Neural progenitor cell (in vitro differentiated cells): ENCODE measurements at regions not wholly inside any gene's neighbourhood (a gene's known extent, or its start where the extent isn't known, plus 50 kb on each side); places are given as distances from the start of the nearest gene placed in this dataset.

Source experiments
- DNase-seq: peaks from one replicate; pipeline ENCODE4 v3.0.0-alpha.2; 2016; ENCODE audit warnings: low spot score
- H2AFZ ChIP-seq: fragments of 200-600 bp; sonication (generic); replicated peaks from 2 replicates; pipeline ENCODE4 v1.6.1; 2016; ENCODE audit warnings: antibody characterized with exemption
- H3F3A ChIP-seq: fragments of 200-600 bp; sonication (generic); 2 replicates; pipeline ENCODE4 v1.6.1; 2016; ENCODE audit warnings: antibody characterized with exemption, low read depth
- H3K27ac ChIP-seq: fragments of 200-600 bp; sonication (generic); 2 replicates; pipeline ENCODE4 v1.5.1; 2016; ENCODE audit warnings: mild to moderate bottlenecking
- H3K27me3 ChIP-seq: fragments of 200-600 bp; sonication (generic); 2 replicates; pipeline ENCODE4 v1.6.1; 2016; ENCODE audit warnings: mild to moderate bottlenecking, moderate library complexity
- H3K36me3 ChIP-seq: fragments of 200-600 bp; sonication (generic); 2 replicates; pipeline ENCODE4 v1.5.1; 2016
- H3K4me1 ChIP-seq: fragments of 200-600 bp; sonication (generic); 2 replicates; pipeline ENCODE4 v1.6.1; 2016; ENCODE audit warnings: mixed run types
- H3K4me2 ChIP-seq: fragments of 200-600 bp; sonication (generic); 2 replicates; pipeline ENCODE4 v1.6.1; 2016
- H3K4me3 ChIP-seq: fragments of 200-600 bp; sonication (generic); 2 replicates; pipeline ENCODE4 v1.5.1; 2016
- H3K79me2 ChIP-seq: fragments of 200-600 bp; sonication (generic); 2 replicates; pipeline ENCODE4 v1.6.1; 2016; ENCODE audit warnings: low read depth
- H3K9ac ChIP-seq: fragments of 200-600 bp; sonication (generic); 2 replicates; pipeline ENCODE4 v1.6.1; 2016
- H3K9me3 ChIP-seq: fragments of 200-600 bp; sonication (generic); 2 replicates; pipeline ENCODE4 v1.5.1; 2016; ENCODE audit warnings: low read depth
- H4K20me1 ChIP-seq: fragments of 200-600 bp; sonication (generic); 2 replicates; pipeline ENCODE4 v1.6.1; 2016; ENCODE audit warnings: low read depth
- H3K27ac Mint-ChIP-seq: 3 replicates; pipeline ENCODE4 v1.8.0; 2021; ENCODE audit warnings: mixed read lengths
- H3K27me3 Mint-ChIP-seq: 2 replicates; pipeline ENCODE4 v1.8.0; 2022; ENCODE audit warnings: low read depth, mild to moderate bottlenecking, inconsistent platforms, moderate library complexity, mixed read lengths; ENCODE audit not compliant: insufficient read depth
- H3K36me3 Mint-ChIP-seq: 3 replicates; pipeline ENCODE4 v1.8.0; 2021; ENCODE audit warnings: mixed read lengths
- H3K4me1 Mint-ChIP-seq: 3 replicates; pipeline ENCODE4 v1.8.0; 2021; ENCODE audit warnings: mixed read lengths
- H3K4me3 Mint-ChIP-seq: 3 replicates; pipeline ENCODE4 v1.8.0; 2021; ENCODE audit warnings: mild to moderate bottlenecking, moderate library complexity, mixed read lengths
- H3K9me3 Mint-ChIP-seq: 3 replicates; pipeline ENCODE4 v1.8.0; 2020; ENCODE audit warnings: mixed read lengths
- EZH2 ChIP-seq: fragments of 200-600 bp; sonication (generic); IDR thresholded peaks from 2 replicates; pipeline ENCODE4 v1.6.1; 2017; ENCODE audit warnings: antibody characterized with exemption, mild to moderate bottlenecking, moderate library complexity
- EZH2phosphoT487 ChIP-seq: fragments of 200-600 bp; sonication (generic); IDR thresholded peaks from 2 replicates; pipeline ENCODE4 v1.6.1; 2017; ENCODE audit warnings: antibody characterized with exemption
- TF ChIP-seq, protein P1 (sequence below): fragments of 200-600 bp; sonication (generic); IDR thresholded peaks from 2 replicates; pipeline ENCODE4 v1.5.1; 2017; ENCODE audit warnings: antibody characterized with exemption, mild to moderate bottlenecking

GRCh38 chr9:89883401-89884341 lies 278.9 kb downstream of the GADD45G start:
- Histone ChIP-seq H3K27ac (no peak overlapping the region), H4K20me1 (no peaks in the 10 kb centered on the region), H3K9me3 (no peaks in the 10 kb centered on the region), H3K4me2 (no peak overlapping the region), H3K9ac (no peak overlapping the region), H2AFZ (no peak overlapping the region), H3K36me3 (no peaks in the 10 kb centered on the region), H3K27me3 (no peaks in the 10 kb centered on the region), H3K4me3 (no peak overlapping the region), H3K79me2 (no peaks in the 10 kb centered on the region), H3F3A (peaks cover 6% of the 10 kb centered on the region), H3K4me1 (no peaks in the 10 kb centered on the region)
- DNase-seq, result no peak
- H3K9me3 Mint-ChIP-seq, result no peaks in the 10 kb centered on the region
- no peak overlapping the region for H3K27ac Mint-ChIP-seq
- H3K27me3 Mint-ChIP-seq, result peaks cover 2% of the 10 kb centered on the region
- TF ChIP-seq, protein P1, sequence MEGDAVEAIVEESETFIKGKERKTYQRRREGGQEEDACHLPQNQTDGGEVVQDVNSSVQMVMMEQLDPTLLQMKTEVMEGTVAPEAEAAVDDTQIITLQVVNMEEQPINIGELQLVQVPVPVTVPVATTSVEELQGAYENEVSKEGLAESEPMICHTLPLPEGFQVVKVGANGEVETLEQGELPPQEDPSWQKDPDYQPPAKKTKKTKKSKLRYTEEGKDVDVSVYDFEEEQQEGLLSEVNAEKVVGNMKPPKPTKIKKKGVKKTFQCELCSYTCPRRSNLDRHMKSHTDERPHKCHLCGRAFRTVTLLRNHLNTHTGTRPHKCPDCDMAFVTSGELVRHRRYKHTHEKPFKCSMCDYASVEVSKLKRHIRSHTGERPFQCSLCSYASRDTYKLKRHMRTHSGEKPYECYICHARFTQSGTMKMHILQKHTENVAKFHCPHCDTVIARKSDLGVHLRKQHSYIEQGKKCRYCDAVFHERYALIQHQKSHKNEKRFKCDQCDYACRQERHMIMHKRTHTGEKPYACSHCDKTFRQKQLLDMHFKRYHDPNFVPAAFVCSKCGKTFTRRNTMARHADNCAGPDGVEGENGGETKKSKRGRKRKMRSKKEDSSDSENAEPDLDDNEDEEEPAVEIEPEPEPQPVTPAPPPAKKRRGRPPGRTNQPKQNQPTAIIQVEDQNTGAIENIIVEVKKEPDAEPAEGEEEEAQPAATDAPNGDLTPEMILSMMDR, result no peak
- TF ChIP-seq EZH2, result no peak
- TF ChIP-seq EZH2phosphoT487, result no peak
- no peaks in the 10 kb centered on the region for H3K36me3 Mint-ChIP-seq
- H3K4me1 Mint-ChIP-seq, result peaks cover under 1% of the 10 kb centered on the region
- H3K4me3 Mint-ChIP-seq, result no peak overlapping the region

DNA sequence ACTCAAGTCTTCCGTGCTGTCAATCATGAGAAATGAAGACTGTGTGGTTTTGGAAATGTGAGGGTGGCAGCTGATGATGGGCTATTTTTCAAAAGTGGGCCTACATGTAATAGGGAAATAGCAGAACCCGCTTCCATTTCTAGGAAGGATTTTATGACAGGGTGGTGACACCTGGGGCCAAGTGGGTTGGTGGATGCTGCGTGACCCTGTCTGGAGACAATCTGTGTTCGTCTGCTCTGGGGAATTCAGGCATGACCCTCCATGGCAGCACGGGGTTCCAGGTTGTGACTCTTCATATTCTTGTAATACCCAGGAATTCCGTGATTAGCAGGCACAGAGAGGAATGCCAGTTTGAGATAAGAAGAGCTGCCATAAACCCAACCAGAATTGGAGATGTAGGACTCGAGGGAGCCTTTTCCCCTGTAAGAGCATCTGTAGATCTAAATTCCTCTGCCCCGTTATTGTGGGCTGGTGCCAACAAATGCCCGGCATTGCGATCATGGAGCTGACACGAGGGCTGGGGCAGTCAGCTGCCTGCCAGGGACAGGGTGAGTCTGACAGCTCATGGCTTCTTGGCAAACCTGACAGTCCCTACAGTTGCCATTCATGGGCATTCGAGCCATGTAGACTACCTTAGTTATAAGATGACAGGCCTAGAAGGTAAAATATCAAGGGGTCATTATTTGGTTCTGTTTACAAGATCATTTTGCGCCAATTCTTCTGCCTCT lies 279.7 kb downstream of the GADD45G start:
- H3K36me3 Mint-ChIP-seq, result no peaks in the 10 kb centered on the region
- Histone ChIP-seq H4K20me1 (no peaks in the 10 kb centered on the region), H3K9me3 (no peaks in the 10 kb centered on the region), H2AFZ (no peak overlapping the region), H3K36me3 (no peaks in the 10 kb centered on the region), H3F3A (peaks cover 6% of the 10 kb centered on the region), H3K4me2 (no peak overlapping the region), H3K4me3 (no peak overlapping the region), H3K27me3 (no peaks in the 10 kb centered on the region), H3K9ac (no peak overlapping the region), H3K79me2 (no peaks in the 10 kb centered on the region), H3K4me1 (no peaks in the 10 kb centered on the region), H3K27ac (no peak overlapping the region)
- H3K27me3 Mint-ChIP-seq, result peaks cover 2% of the 10 kb centered on the region
- H3K9me3 Mint-ChIP-seq, result peaks cover under 1% of the 10 kb centered on the region
- H3K27ac Mint-ChIP-seq, result no peak overlapping the region
- TF ChIP-seq, protein P1, result no peak
- no peak for TF ChIP-seq EZH2
- no peak for TF ChIP-seq EZH2phosphoT487
- no peak overlapping the region for H3K4me3 Mint-ChIP-seq
- H3K4me1 Mint-ChIP-seq, result no peaks in the 10 kb centered on the region
- DNase-seq, result no peak

DNA sequence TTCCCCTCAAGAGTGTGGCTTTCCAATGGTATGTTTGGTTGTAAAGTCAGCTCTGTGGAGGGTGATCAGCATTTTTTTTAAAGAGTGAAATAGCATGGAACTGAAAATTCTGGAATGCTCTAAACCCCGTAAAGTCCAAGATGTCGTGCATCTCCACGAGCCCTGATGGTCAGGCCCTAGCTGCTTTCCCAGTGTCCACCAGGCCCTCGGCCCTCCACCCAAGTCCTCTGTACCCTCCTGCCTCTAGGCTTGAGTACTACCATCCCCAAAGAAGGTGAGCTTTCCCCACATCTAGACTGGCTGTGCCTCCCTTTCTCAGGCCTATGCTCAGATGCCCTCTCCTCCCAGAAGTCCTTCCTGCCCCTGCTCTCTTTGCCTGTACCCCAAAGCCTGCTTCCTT lies 280.3 kb downstream of the GADD45G start:
- no peak overlapping the region for H3K27ac ChIP-seq
- no peak overlapping the region for H3K4me2 ChIP-seq
- H3K27me3 ChIP-seq, result no peaks in the 10 kb centered on the region
- H3K27me3 Mint-ChIP-seq, result peaks cover 2% of the 10 kb centered on the region
- no peak overlapping the region for H3K4me3 Mint-ChIP-seq
- no peaks in the 10 kb centered on the region for H4K20me1 ChIP-seq
- no peaks in the 10 kb centered on the region for H3K4me1 Mint-ChIP-seq
- peak overlapping the region; percentile 58 for H3K27ac Mint-ChIP-seq
- peaks cover 6% of the 10 kb centered on the region for H3F3A ChIP-seq
- DNase-seq, result no peak
- no peaks in the 10 kb centered on the region for H3K4me1 ChIP-seq
- H3K79me2 ChIP-seq, result no peaks in the 10 kb centered on the region
- H3K36me3 ChIP-seq, result no peaks in the 10 kb centered on the region
- peaks cover 2% of the 10 kb centered on the region for H3K9me3 Mint-ChIP-seq
- H3K9me3 ChIP-seq, result no peaks in the 10 kb centered on the region
- H3K36me3 Mint-ChIP-seq, result no peaks in the 10 kb centered on the region
- TF ChIP-seq, protein P1, result no peak
- TF ChIP-seq EZH2phosphoT487, result no peak
- no peak overlapping the region for H2AFZ ChIP-seq
- H3K9ac ChIP-seq, result no peak overlapping the region
- no peak overlapping the region for H3K4me3 ChIP-seq
